HFFc6 (cell line): ENCODE measurements at regions not wholly inside any gene's neighbourhood (a gene's known extent, or its start where the extent isn't known, plus 50 kb on each side); places are given as distances from the start of the nearest gene placed in this dataset.

Experiments
- DNase-seq: peaks from one replicate; pipeline ENCODE4 v3.0.0-alpha.2; 2018
- H3K27ac Mint-ChIP-seq: 2 replicates; pipeline ENCODE4 v1.8.0; 2020; ENCODE audit warnings: mild to moderate bottlenecking, mixed read lengths
- H3K27me3 Mint-ChIP-seq: 2 replicates; pipeline ENCODE4 v1.8.0; 2021; ENCODE audit warnings: mild to moderate bottlenecking, moderate library complexity, mixed read lengths; ENCODE audit not compliant: insufficient read depth
- H3K36me3 Mint-ChIP-seq: 2 replicates; pipeline ENCODE4 v1.8.0; 2021; ENCODE audit warnings: low read depth, mixed read lengths
- H3K4me1 Mint-ChIP-seq: 2 replicates; pipeline ENCODE4 v1.8.0; 2020; ENCODE audit warnings: low read depth, mixed read lengths
- H3K4me3 Mint-ChIP-seq: 2 replicates; pipeline ENCODE4 v1.8.0; 2020; ENCODE audit warnings: mild to moderate bottlenecking, moderate library complexity, mixed read lengths
- H3K9me3 Mint-ChIP-seq: 2 replicates; pipeline ENCODE4 v1.8.0; 2020; ENCODE audit warnings: mild to moderate bottlenecking, mixed read lengths
- TF ChIP-seq, protein P1 (sequence below): fragments of 200-600 bp; sonication (generic); IDR thresholded peaks from 2 replicates; pipeline ENCODE4 v1.5.0; 2021; ENCODE audit warnings: antibody characterized with exemption, mild to moderate bottlenecking

DNA sequence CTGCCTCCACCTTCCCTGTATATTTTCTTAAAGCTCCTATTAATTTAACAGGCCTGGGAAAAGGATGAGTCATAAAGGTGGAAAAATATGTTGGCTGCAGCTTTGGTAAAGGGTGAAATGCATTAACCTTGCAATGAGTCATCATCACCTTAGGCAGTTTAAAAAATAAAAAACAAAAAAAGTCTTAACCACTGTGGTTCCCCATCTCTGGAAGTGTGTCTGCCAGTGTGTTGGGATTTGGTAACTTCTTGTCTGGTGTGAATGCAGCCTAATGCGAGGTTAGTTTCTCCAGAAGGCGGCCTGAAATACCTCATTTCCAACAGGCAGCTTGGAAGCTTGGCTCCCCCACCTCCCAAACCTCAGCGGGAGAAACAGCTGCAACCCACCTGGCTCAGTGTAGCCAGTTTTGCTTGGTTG, 265.3 kb upstream of the GAS1 start:
- H3K36me3 Mint-ChIP-seq: no peaks in the 10 kb centered on the region
- no peak overlapping the region for H3K27ac Mint-ChIP-seq
- peaks cover 32% of the 10 kb centered on the region for H3K4me1 Mint-ChIP-seq
- peak; percentile 9 for DNase-seq
- H3K9me3 Mint-ChIP-seq: no peaks in the 10 kb centered on the region
- peaks cover under 1% of the 10 kb centered on the region; the same call in 1 of the 2 replicates for H3K27me3 Mint-ChIP-seq
- no peak overlapping the region for H3K4me3 Mint-ChIP-seq
- TF ChIP-seq, protein P1, sequence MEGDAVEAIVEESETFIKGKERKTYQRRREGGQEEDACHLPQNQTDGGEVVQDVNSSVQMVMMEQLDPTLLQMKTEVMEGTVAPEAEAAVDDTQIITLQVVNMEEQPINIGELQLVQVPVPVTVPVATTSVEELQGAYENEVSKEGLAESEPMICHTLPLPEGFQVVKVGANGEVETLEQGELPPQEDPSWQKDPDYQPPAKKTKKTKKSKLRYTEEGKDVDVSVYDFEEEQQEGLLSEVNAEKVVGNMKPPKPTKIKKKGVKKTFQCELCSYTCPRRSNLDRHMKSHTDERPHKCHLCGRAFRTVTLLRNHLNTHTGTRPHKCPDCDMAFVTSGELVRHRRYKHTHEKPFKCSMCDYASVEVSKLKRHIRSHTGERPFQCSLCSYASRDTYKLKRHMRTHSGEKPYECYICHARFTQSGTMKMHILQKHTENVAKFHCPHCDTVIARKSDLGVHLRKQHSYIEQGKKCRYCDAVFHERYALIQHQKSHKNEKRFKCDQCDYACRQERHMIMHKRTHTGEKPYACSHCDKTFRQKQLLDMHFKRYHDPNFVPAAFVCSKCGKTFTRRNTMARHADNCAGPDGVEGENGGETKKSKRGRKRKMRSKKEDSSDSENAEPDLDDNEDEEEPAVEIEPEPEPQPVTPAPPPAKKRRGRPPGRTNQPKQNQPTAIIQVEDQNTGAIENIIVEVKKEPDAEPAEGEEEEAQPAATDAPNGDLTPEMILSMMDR: no peak

DNA sequence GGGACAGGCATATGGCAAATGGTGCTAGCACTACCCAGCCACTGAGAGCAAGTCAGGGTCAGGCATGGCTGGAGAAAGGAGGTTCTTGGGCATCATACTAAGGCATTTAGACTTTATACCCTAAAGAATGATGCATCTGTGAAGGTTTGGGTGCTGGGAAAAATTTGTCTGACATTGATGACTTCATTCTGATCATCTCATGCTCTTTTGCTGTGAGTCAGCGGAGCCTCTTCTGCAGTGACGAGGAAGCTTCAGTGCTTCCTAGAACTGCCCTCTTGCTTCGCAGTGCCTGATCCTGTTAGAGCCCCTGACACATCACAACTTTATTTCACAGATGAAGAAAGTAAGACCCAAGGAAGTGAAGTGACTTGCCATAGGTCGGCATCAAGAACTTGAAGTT, 266.6 kb upstream of the GAS1 start:
- H3K9me3 Mint-ChIP-seq: no peaks in the 10 kb centered on the region
- peaks cover 32% of the 10 kb centered on the region for H3K4me1 Mint-ChIP-seq
- peaks cover 1% of the 10 kb centered on the region; the same call in 1 of the 2 replicates for H3K27me3 Mint-ChIP-seq
- peak; percentile 28 for DNase-seq
- TF ChIP-seq, protein P1: no peak
- H3K27ac Mint-ChIP-seq: no peak overlapping the region; the same call in 1 of the 2 replicates
- H3K36me3 Mint-ChIP-seq: no peaks in the 10 kb centered on the region
- no peak overlapping the region for H3K4me3 Mint-ChIP-seq

- H3K4me3 Mint-ChIP-seq: no peak overlapping the region
- H3K9me3 Mint-ChIP-seq: no peaks in the 10 kb centered on the region
- no peaks in the 10 kb centered on the region for H3K36me3 Mint-ChIP-seq
- no peak for DNase-seq
- peaks cover 1% of the 10 kb centered on the region; the same call in 1 of the 2 replicates for H3K27me3 Mint-ChIP-seq
- TF ChIP-seq, protein P1: no peak
- peaks cover 32% of the 10 kb centered on the region for H3K4me1 Mint-ChIP-seq
- H3K27ac Mint-ChIP-seq: no peak overlapping the region
These were observed 267.7 kb upstream of the GAS1 start for GRCh38 chr9:87214991-87215390.

GRCh38 chr9:87216036-87216435, 268.7 kb upstream of the GAS1 start:
- no peaks in the 10 kb centered on the region for H3K9me3 Mint-ChIP-seq
- no peak overlapping the region for H3K27ac Mint-ChIP-seq
- H3K27me3 Mint-ChIP-seq: peaks cover 1% of the 10 kb centered on the region; the same call in 1 of the 2 replicates
- no peak overlapping the region for H3K4me3 Mint-ChIP-seq
- no peaks in the 10 kb centered on the region for H3K36me3 Mint-ChIP-seq
- peaks cover 31% of the 10 kb centered on the region for H3K4me1 Mint-ChIP-seq
- DNase-seq: no peak
- TF ChIP-seq, protein P1: no peak

DNA sequence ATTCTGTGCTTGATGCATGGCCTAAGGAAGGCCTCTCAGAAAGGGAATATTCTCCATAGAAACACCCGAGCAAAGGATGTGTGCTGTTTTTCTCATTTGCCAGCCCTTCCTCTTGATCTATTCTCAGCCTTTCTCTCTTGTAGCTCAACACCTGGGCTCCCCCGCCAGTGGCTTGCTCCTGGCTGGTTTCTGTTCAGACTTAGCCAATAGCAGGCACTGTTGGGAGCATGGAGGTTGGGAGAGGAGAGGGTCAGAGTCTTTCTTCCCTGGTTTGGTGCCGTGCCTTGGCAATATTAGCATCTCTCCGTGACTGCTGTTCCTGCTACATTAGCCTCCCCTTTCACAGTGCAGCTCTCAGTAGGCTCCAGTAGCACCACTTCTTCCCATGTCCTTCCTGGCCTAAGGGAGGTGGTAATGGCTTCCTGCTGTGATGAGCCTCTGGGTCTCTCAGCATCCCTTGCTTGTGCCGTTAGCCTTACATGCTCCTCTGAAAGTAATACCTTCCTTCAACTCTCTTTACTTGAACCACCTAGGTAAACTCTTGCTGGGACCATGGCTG, 269.7 kb upstream of the GAS1 start:
- H3K27ac Mint-ChIP-seq: no peak overlapping the region

More for the DNA sequence above, 269.7 kb upstream of the GAS1 start:
- TF ChIP-seq, protein P1: no peak
- no peaks in the 10 kb centered on the region for H3K9me3 Mint-ChIP-seq
- H3K27me3 Mint-ChIP-seq: peaks cover 1% of the 10 kb centered on the region; the same call in 1 of the 2 replicates
- H3K4me3 Mint-ChIP-seq: no peak overlapping the region
- DNase-seq: no peak
- peaks cover 22% of the 10 kb centered on the region for H3K4me1 Mint-ChIP-seq
- no peaks in the 10 kb centered on the region for H3K36me3 Mint-ChIP-seq
